OCI-LY3 (cell line): ENCODE measurements at regions not wholly inside any gene's neighbourhood (a gene's known extent, or its start where the extent isn't known, plus 50 kb on each side); places are given as distances from the start of the nearest gene placed in this dataset.

Experiments
- H2AFZ ChIP-seq: fragments of 200-600, 300-600 bp; shearing (Covaris generic); 2 replicates; pipeline ENCODE4 v1.6.0; 2014; ENCODE audit warnings: antibody characterized with exemption, low read depth, low read length
- H3K27ac ChIP-seq: fragments of 200-600, 300-600 bp; sonication (generic); 2 replicates; pipeline ENCODE4 v1.5.1; 2014; ENCODE audit warnings: mild to moderate bottlenecking, low read length, moderate library complexity, mixed read lengths
- H3K27me3 ChIP-seq: fragments of 200-600, 300-600 bp; sonication (generic); 2 replicates; pipeline ENCODE4 v1.6.1; 2014; ENCODE audit warnings: low read depth, low read length, mixed read lengths
- H3K36me3 ChIP-seq: fragments of 200-600, 300-600 bp; sonication (generic); replicated peaks from 2 replicates; pipeline ENCODE3; 2014; ENCODE audit warnings: low read depth, low read length, mixed read lengths
- H3K4me1 ChIP-seq: fragments of 300-600, 200-600 bp; sonication (generic); 2 replicates; pipeline ENCODE4 v1.6.1; 2014; ENCODE audit warnings: low read length, mixed read lengths
- H3K4me2 ChIP-seq: fragments of 200-600, 300-600 bp; sonication (generic); 2 replicates; pipeline ENCODE4 v1.6.1; 2014; ENCODE audit warnings: low read length, mixed read lengths
- H3K4me3 ChIP-seq: fragments of 300-600, 200-600 bp; sonication (generic); 2 replicates; pipeline ENCODE4 v1.5.1; 2014; ENCODE audit warnings: antibody characterized with exemption, mild to moderate bottlenecking, low read length, moderate library complexity
- H3K79me2 ChIP-seq: fragments of 300-600, 200-600 bp; shearing (Covaris generic); 2 replicates; pipeline ENCODE4 v1.6.1; 2014; ENCODE audit warnings: mild to moderate bottlenecking, low read length, mixed read lengths
- H3K9ac ChIP-seq: fragments of 300-600, 200-600 bp; shearing (Covaris generic); 2 replicates; pipeline ENCODE4 v1.6.0; 2014; ENCODE audit warnings: mild to moderate bottlenecking, low read length, moderate library complexity
- H3K9me3 ChIP-seq: fragments of 200-600, 300-600 bp; shearing (Covaris generic); 2 replicates; pipeline ENCODE4 v1.6.1; 2014; ENCODE audit warnings: low read length, mixed read lengths; ENCODE audit not compliant: insufficient read depth
- H4K20me1 ChIP-seq: fragments of 200-600, 300-600 bp; sonication (generic); 2 replicates; pipeline ENCODE4 v1.6.1; 2016; ENCODE audit warnings: low read length, mixed read lengths; ENCODE audit not compliant: insufficient read depth
- EZH2phosphoT487 ChIP-seq: fragments of 200-600 bp; shearing (Covaris generic); IDR thresholded peaks from 2 replicates; pipeline ENCODE4 v1.6.1; 2018; ENCODE audit warnings: antibody characterized with exemption, mixed run types, low read depth
- TF ChIP-seq, protein P1 (sequence below): fragments of 200-600, 300-600 bp; sonication (generic); IDR thresholded peaks from 2 replicates; pipeline ENCODE4 v1.5.1; 2014; ENCODE audit warnings: antibody characterized with exemption, low read length, low read depth

DNA sequence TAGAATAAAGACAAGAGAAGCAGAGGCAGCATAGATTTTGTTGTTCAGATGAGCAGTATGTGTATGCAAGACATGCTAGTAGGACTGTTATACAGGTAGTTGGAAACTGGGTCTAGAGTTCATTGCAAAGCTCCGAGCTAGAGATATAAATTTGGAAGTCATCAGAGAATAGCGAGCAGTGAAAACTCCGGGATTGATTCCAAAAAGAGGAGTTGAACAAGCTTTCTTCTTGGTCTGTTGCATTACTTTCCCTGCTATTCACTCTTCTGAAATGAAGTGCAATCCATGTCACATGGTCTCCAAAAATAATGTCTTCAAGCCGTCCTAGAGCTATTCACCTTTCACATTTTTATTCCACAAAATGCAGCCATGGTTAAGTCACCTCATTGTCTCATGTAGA is 67.9 kb upstream of the ZNF462 start:
- Histone ChIP-seq H3K9me3 (no peaks in the 10 kb centered on the region), H3K79me2 (no peaks in the 10 kb centered on the region), H3K27ac (no peak overlapping the region), H3K4me1 (no peaks in the 10 kb centered on the region), H3K27me3 (no peaks in the 10 kb centered on the region), H3K4me2 (no peak overlapping the region), H3K4me3 (no peak overlapping the region), H4K20me1 (no peaks in the 10 kb centered on the region), H3K36me3 (no peaks in the 10 kb centered on the region), H2AFZ (no peak overlapping the region), H3K9ac (no peak overlapping the region)
- TF ChIP-seq, protein P1, sequence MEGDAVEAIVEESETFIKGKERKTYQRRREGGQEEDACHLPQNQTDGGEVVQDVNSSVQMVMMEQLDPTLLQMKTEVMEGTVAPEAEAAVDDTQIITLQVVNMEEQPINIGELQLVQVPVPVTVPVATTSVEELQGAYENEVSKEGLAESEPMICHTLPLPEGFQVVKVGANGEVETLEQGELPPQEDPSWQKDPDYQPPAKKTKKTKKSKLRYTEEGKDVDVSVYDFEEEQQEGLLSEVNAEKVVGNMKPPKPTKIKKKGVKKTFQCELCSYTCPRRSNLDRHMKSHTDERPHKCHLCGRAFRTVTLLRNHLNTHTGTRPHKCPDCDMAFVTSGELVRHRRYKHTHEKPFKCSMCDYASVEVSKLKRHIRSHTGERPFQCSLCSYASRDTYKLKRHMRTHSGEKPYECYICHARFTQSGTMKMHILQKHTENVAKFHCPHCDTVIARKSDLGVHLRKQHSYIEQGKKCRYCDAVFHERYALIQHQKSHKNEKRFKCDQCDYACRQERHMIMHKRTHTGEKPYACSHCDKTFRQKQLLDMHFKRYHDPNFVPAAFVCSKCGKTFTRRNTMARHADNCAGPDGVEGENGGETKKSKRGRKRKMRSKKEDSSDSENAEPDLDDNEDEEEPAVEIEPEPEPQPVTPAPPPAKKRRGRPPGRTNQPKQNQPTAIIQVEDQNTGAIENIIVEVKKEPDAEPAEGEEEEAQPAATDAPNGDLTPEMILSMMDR = no peak
- TF ChIP-seq EZH2phosphoT487 = no peak

DNA sequence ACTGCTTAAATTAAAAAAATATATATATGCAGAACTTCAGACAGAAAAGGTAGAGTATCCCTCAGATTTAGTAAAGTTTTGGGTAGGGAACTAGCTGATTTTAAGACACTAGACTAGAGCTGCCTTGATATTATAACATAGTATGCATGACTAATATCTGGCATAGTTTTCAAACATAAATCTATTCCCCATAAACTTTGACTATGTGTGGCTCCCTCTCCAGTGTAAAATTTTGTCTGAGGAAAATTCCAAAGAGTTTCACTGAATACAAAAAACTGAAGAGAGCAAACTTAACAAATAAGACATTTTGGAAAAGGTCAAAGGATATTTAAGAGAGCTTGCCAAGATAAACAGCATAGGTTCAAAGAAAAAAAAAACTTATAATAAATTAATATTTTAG is 66.2 kb upstream of the ZNF462 start:
- Histone ChIP-seq H3K4me1 (no peaks in the 10 kb centered on the region), H4K20me1 (no peaks in the 10 kb centered on the region), H2AFZ (no peak overlapping the region), H3K9ac (no peak overlapping the region), H3K36me3 (no peaks in the 10 kb centered on the region), H3K4me2 (no peak overlapping the region), H3K4me3 (no peak overlapping the region), H3K9me3 (no peaks in the 10 kb centered on the region), H3K27ac (no peak overlapping the region), H3K27me3 (no peaks in the 10 kb centered on the region), H3K79me2 (no peaks in the 10 kb centered on the region)
- no peak for TF ChIP-seq EZH2phosphoT487
- TF ChIP-seq, protein P1 = no peak

DNA sequence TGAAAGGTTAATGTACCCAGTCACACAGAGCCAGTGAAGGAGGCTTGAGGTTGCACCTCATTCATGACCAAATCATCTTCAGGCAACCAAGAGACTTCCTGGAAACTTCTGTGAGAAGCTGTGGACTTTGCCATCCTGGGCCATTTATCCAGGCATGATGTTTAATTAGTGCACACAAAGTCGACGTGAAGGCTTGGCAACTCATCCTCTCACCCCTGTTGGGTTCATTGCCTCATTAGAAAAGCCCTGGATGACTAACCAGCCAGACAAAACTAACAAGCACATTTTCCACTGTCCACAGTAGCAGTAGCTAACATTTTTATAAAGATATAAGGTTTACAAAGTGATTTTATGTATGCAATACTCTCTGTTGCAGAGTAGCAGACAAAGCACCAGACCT is 65.7 kb upstream of the ZNF462 start:
- Histone ChIP-seq H2AFZ (no peak overlapping the region), H3K9me3 (no peaks in the 10 kb centered on the region), H3K27me3 (no peaks in the 10 kb centered on the region), H3K9ac (no peak overlapping the region), H3K36me3 (no peaks in the 10 kb centered on the region), H3K4me2 (no peak overlapping the region), H3K27ac (no peak overlapping the region), H3K4me3 (no peak overlapping the region), H3K4me1 (no peaks in the 10 kb centered on the region), H4K20me1 (no peaks in the 10 kb centered on the region), H3K79me2 (no peaks in the 10 kb centered on the region)
- TF ChIP-seq, protein P1 = no peak
- TF ChIP-seq EZH2phosphoT487 = no peak

DNA sequence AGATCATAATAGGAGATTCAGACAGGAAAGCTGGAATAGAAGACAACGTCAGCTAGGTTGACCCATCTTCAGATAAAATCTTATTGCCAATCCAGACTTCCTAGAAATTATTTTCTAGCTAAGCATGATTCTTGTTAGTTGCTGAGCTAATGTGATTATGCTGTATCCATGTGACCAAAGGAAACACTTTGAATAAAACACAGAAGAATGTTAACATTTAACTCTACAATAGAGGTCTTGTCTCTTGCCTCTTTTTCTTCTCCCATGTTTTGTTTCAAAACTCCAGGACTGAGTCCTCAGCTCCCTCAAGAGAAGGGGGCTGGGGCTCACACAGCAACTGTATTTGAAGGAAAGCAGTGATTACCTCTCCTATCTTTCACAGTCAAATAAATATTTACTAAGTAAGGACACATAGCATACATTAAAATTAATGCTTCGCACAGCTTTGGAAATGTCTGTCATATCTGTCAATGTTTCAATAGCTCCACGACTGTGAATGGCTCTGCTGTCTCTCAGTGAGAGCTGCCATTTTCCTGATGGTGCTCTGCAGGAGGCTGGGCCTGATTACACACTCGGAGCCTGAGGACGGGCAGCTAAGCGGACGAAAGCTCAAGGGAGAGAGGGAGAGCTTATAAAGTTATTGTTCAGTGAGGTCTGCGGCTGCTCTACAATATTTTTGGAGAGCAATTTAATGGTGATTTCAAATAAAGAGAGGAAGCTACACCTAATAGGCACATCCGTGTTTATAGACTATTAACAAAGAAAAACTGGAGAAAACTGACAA is 64.8 kb upstream of the ZNF462 start:
- Histone ChIP-seq H3K4me2 (no peak overlapping the region), H3K4me3 (no peak overlapping the region), H3K79me2 (no peaks in the 10 kb centered on the region), H3K27ac (no peak overlapping the region), H3K9me3 (no peaks in the 10 kb centered on the region), H3K4me1 (no peaks in the 10 kb centered on the region), H2AFZ (no peak overlapping the region), H3K9ac (no peak overlapping the region), H4K20me1 (no peaks in the 10 kb centered on the region), H3K36me3 (no peaks in the 10 kb centered on the region), H3K27me3 (no peaks in the 10 kb centered on the region)
- no peak for TF ChIP-seq EZH2phosphoT487
- TF ChIP-seq, protein P1 = no peak
